ENCODE measurements at regions not wholly inside any gene's neighbourhood (a gene's known extent, or its start where the extent isn't known, plus 50 kb on each side); places are given as distances from the start of the nearest gene placed in this dataset.
"Not testable (repeated sequence)": the region's sequence is repeated elsewhere in the genome, so short reads cannot be mapped to it uniquely, and the experiment has no call there.

GRCh38 chr17:36695710-36696109 lies 94.3 kb downstream of the MRM1 start:
- not testable (repeated sequence) for DNase-seq (ENCODE audit: low read depth)

- DNase-seq (ENCODE audit: low read depth), result no peak
These were observed 95.4 kb downstream of the MRM1 start for GRCh38 chr17:36696805-36697204.

- DNase-seq (ENCODE audit: low read depth), result peak; percentile 15
These were observed 96.6 kb downstream of the MRM1 start for GRCh38 chr17:36697903-36698530.

- DNase-seq (ENCODE audit: low read depth), result no peak
These were observed 100.2 kb downstream of the MRM1 start for GRCh38 chr17:36701429-36702099.

- DNase-seq (ENCODE audit: low read depth), result no peak
These were observed 101.3 kb downstream of the MRM1 start for GRCh38 chr17:36702636-36703035.

- DNase-seq (ENCODE audit: low read depth), result peak; percentile 13
These were observed 102.5 kb downstream of the MRM1 start for GRCh38 chr17:36703860-36704266.

GRCh38 chr17:36705283-36705795 lies 104.0 kb downstream of the MRM1 start:
- no peak for DNase-seq (ENCODE audit: low read depth)

- DNase-seq (ENCODE audit: low read depth), result peak; percentile 33
These were observed 104.7 kb downstream of the MRM1 start for GRCh38 chr17:36705874-36706731.

- DNase-seq (ENCODE audit: low read depth), result no peak
These were observed 106.5 kb downstream of the MRM1 start for GRCh38 chr17:36707904-36708303.

- no peak for DNase-seq (ENCODE audit: low read depth)
These were observed 113.4 kb downstream of the MRM1 start for GRCh38 chr17:36714789-36715188.

GRCh38 chr17:36715951-36716350 lies 114.6 kb downstream of the MRM1 start:
- no peak for DNase-seq (ENCODE audit: low read depth)

- DNase-seq (ENCODE audit: low read depth), result no peak
These were observed 115.7 kb downstream of the MRM1 start for GRCh38 chr17:36717088-36717487.

- DNase-seq (ENCODE audit: low read depth), result no peak
These were observed 118.7 kb downstream of the MRM1 start for GRCh38 chr17:36720131-36720530.

- DNase-seq (ENCODE audit: low read depth), result no peak
These were observed 120.3 kb downstream of the MRM1 start for GRCh38 chr17:36721560-36722120.

- peak; percentile 17 for DNase-seq (ENCODE audit: low read depth)
These were observed 120.9 kb downstream of the MRM1 start for GRCh38 chr17:36722121-36722902.

- no peak for DNase-seq (ENCODE audit: low read depth)
These were observed 121.5 kb downstream of the MRM1 start for GRCh38 chr17:36722903-36723263.

- no peak for DNase-seq (ENCODE audit: low read depth)
These were observed 122.2 kb downstream of the MRM1 start for GRCh38 chr17:36723459-36724025.

GRCh38 chr17:36726199-36726598 lies 124.8 kb downstream of the MRM1 start:
- DNase-seq (ENCODE audit: low read depth), result no peak

- no peak for DNase-seq (ENCODE audit: low read depth)
These were observed 125.7 kb downstream of the MRM1 start for GRCh38 chr17:36727052-36727451.

GRCh38 chr17:36727577-36727976 lies 126.2 kb downstream of the MRM1 start:
- no peak for DNase-seq (ENCODE audit: low read depth)

Measured in amniotic epithelial cell (primary cell).